H1 (cell line): ENCODE measurements at regions not wholly inside any gene's neighbourhood (a gene's known extent, or its start where the extent isn't known, plus 50 kb on each side); places are given as distances from the start of the nearest gene placed in this dataset.

ENCODE experiments used
- YY1 ChIP-seq: IDR thresholded peaks from 2 replicates; pipeline ENCODE4 v1.6.1; 2011; ENCODE audit warnings: low read depth, mild to moderate bottlenecking, low read length
- ZNF274 ChIP-seq: IDR thresholded peaks from 2 replicates; pipeline ENCODE4 v1.7.0; 2012; ENCODE audit warnings: low read length, borderline replicate concordance; ENCODE audit errors: extremely low read depth
- TF ChIP-seq, protein P1 (sequence below): fragments of 300-600 bp; sonication (generic); IDR thresholded peaks from 2 replicates; pipeline ENCODE4 v1.7.1; 2012; ENCODE audit warnings: low read length, moderate library complexity, mild to moderate bottlenecking, inconsistent platforms; ENCODE audit not compliant: insufficient replicate concordance

DNA sequence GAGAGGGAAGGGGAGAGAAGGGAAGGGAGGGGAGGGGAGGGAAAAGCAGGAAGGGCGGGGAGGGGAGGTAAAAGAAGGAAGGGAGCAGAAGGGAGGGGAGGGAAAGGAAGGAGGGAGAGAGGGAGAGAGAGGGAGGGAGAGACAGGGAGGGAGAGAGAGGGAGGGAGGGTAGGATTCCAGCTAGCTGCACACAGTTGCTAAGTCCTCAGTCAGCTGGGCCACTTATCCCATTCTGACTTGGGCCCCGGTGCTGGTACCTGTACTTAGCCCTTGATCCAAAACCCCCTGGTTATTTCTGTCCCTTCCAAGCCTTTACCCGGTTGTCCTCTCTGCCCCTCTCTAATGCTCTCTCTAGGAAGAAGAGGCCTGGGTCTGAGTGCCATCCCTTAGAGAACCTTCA lies 211.4 kb downstream of the TTC32 start (continued):
- TF ChIP-seq, protein P1, sequence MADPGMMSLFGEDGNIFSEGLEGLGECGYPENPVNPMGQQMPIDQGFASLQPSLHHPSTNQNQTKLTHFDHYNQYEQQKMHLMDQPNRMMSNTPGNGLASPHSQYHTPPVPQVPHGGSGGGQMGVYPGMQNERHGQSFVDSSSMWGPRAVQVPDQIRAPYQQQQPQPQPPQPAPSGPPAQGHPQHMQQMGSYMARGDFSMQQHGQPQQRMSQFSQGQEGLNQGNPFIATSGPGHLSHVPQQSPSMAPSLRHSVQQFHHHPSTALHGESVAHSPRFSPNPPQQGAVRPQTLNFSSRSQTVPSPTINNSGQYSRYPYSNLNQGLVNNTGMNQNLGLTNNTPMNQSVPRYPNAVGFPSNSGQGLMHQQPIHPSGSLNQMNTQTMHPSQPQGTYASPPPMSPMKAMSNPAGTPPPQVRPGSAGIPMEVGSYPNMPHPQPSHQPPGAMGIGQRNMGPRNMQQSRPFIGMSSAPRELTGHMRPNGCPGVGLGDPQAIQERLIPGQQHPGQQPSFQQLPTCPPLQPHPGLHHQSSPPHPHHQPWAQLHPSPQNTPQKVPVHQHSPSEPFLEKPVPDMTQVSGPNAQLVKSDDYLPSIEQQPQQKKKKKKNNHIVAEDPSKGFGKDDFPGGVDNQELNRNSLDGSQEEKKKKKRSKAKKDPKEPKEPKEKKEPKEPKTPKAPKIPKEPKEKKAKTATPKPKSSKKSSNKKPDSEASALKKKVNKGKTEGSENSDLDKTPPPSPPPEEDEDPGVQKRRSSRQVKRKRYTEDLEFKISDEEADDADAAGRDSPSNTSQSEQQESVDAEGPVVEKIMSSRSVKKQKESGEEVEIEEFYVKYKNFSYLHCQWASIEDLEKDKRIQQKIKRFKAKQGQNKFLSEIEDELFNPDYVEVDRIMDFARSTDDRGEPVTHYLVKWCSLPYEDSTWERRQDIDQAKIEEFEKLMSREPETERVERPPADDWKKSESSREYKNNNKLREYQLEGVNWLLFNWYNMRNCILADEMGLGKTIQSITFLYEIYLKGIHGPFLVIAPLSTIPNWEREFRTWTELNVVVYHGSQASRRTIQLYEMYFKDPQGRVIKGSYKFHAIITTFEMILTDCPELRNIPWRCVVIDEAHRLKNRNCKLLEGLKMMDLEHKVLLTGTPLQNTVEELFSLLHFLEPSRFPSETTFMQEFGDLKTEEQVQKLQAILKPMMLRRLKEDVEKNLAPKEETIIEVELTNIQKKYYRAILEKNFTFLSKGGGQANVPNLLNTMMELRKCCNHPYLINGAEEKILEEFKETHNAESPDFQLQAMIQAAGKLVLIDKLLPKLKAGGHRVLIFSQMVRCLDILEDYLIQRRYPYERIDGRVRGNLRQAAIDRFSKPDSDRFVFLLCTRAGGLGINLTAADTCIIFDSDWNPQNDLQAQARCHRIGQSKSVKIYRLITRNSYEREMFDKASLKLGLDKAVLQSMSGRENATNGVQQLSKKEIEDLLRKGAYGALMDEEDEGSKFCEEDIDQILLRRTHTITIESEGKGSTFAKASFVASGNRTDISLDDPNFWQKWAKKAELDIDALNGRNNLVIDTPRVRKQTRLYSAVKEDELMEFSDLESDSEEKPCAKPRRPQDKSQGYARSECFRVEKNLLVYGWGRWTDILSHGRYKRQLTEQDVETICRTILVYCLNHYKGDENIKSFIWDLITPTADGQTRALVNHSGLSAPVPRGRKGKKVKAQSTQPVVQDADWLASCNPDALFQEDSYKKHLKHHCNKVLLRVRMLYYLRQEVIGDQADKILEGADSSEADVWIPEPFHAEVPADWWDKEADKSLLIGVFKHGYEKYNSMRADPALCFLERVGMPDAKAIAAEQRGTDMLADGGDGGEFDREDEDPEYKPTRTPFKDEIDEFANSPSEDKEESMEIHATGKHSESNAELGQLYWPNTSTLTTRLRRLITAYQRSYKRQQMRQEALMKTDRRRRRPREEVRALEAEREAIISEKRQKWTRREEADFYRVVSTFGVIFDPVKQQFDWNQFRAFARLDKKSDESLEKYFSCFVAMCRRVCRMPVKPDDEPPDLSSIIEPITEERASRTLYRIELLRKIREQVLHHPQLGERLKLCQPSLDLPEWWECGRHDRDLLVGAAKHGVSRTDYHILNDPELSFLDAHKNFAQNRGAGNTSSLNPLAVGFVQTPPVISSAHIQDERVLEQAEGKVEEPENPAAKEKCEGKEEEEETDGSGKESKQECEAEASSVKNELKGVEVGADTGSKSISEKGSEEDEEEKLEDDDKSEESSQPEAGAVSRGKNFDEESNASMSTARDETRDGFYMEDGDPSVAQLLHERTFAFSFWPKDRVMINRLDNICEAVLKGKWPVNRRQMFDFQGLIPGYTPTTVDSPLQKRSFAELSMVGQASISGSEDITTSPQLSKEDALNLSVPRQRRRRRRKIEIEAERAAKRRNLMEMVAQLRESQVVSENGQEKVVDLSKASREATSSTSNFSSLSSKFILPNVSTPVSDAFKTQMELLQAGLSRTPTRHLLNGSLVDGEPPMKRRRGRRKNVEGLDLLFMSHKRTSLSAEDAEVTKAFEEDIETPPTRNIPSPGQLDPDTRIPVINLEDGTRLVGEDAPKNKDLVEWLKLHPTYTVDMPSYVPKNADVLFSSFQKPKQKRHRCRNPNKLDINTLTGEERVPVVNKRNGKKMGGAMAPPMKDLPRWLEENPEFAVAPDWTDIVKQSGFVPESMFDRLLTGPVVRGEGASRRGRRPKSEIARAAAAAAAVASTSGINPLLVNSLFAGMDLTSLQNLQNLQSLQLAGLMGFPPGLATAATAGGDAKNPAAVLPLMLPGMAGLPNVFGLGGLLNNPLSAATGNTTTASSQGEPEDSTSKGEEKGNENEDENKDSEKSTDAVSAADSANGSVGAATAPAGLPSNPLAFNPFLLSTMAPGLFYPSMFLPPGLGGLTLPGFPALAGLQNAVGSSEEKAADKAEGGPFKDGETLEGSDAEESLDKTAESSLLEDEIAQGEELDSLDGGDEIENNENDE: no peak
- no peak for TF ChIP-seq ZNF274
- no peak for TF ChIP-seq YY1
